CD4-positive, alpha-beta T cell treated with Interleukin-10 for 1 hour (primary cell): ENCODE measurements at regions not wholly inside any gene's neighbourhood (a gene's known extent, or its start where the extent isn't known, plus 50 kb on each side); places are given as distances from the start of the nearest gene placed in this dataset.
"Not testable (repeated sequence)": the region's sequence is repeated elsewhere in the genome, so short reads cannot be mapped to it uniquely, and the experiment has no call there.

Experiments used
- DNase-seq: peaks from one replicate; pipeline ENCODE4 v3.0.0-alpha.2; 2020

GRCh38 chr9:28960602-28961001 is 1387.3 kb upstream of the C9orf72 start:
- DNase-seq: no peak

DNA sequence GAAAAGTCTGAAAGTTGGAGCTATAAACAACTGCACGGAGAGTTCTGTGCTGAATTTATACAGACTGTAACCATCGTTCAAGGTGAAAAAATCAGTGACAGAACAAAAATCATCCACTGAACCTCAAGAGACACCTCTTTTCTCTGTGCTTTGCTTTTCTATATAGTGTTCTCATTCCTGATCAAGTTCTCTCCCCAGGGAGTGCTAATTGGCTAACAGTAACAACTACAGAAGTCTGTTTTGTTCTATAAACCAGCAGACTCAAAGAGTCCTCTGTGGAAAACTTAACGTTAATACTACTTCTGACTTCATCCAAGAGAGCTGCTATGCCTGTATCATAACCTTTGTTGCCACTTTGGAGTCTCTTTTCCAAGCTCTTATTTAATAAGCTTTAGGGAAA is 1388.3 kb upstream of the C9orf72 start:
- DNase-seq: no peak

DNA sequence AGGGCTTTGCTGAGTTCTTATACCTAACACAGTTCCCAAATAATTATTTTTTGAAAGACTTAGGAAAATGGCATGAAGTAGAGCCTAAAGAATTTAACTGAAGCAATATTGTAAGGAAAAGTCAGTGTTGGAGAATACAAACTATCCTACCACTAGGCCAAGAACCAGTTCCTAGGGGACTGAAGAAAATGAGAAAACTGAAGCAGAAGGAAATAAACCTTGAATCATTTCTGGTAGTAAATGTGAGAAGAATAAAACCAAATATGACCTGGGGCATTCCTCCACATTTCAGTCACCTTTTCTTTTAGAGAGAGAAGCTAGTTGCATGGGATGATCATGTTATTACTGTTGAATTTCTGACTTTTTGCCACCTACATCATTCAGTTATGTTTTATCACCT is 1393.9 kb upstream of the C9orf72 start:
- DNase-seq: no peak

DNA sequence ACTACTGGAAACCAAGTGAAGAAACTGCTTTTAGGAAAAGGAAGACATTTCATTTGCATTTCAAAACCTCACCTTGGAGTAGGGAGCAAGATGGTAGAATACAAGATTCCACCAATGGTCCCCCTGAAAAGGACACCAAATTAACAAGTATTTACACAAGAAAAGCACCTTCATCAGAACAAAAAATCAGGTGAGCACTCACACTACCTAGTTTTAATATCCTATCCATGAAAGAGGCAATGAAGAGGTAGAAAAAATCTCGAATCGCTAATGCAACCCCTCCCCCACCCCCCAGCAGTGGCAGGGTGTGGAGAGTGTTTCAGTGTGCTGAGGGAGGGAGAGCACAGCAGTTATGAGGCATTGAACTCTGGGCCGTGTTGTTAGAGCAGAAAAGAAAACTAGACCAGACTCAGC is 1397.0 kb upstream of the C9orf72 start:
- no peak for DNase-seq

GRCh38 chr9:28971881-28972280 is 1398.6 kb upstream of the C9orf72 start:
- DNase-seq: no peak

DNA sequence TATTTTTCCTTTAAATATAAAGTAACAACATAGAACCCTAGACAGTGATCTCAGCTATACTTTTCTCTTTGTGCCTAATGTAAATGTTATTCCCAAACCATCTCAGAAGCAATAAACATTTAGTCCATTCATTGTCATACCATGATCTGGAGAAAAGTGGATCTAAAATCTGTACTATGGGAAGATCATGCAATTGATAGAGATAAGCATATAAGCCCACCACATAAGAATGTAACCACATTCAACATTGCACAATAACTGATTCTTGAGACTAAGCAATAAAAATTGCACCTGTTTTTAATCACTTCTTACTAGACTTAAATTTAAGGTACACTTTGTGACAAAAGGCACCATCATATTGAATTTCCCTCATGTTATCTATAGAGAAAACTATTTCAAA is 1403.0 kb upstream of the C9orf72 start:
- DNase-seq: no peak

DNA sequence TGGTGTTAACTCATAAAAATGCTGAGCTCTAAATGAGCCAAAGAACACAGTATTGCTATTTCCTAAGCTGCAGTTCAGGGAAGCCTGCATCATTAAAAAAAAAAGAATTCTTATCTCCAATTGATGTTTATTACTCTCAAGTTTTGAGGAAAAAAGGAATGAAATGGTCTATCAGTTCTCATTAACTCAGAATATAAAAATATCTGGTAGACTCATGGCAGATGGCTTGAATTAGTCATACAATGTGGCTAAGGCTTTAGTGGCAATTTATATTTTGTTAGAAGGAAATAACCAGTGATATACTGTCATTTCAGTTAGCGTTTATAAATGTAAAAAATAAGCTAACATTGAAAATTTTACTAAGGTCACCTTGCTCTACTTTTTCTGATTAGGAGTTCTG is 1403.4 kb upstream of the C9orf72 start:
- no peak for DNase-seq

DNA sequence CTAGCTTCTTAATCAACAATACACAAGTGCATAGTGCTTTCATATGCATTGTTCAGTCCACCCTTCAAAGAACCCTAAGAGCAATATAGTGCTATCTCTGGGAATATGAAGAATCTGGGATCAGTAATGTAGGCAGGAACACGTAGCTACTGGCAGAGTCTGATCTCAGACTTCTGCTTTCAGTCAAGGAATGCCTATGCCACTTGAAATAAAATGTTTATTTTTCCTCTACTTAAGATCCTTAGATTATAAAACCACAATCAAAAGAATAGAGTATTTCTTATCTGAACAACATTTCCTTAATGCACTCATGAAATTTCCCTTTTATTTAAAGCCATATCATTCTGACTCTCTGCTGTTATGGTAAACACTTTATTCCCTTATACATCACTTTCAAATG is 1407.8 kb upstream of the C9orf72 start:
- DNase-seq: no peak

- DNase-seq: no peak
Observed at GRCh38 chr9:28981711-28982110, 1408.4 kb upstream of the C9orf72 start.

- no peak for DNase-seq
Observed at GRCh38 chr9:28984016-28984415, 1410.7 kb upstream of the C9orf72 start.

GRCh38 chr9:28990009-28990408 is 1416.7 kb upstream of the C9orf72 start:
- DNase-seq: not testable (repeated sequence)

DNA sequence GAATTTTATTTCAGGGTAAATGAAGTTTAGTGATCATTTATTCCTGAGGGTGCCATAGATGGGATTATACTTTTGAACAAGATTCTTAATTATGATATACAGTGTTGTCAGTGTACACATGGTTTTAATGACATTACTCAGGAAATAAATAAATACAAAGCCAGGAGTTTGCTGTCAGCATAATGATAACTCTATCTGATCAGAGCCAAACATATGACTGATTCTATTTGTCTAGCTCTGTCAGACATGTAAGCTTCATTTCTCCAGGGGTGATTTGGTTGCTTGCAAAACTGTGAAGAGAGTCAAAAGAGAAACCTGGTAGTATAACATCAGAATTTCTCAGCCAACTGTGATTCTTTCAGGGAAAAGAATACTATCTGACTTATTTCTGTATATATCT is 1425.8 kb upstream of the C9orf72 start:
- DNase-seq: no peak

GRCh38 chr9:28999806-29000205 is 1426.5 kb upstream of the C9orf72 start:
- no peak for DNase-seq

GRCh38 chr9:29001006-29001405 is 1427.7 kb upstream of the C9orf72 start:
- no peak for DNase-seq

GRCh38 chr9:29004988-29005387 is 1431.7 kb upstream of the C9orf72 start:
- DNase-seq: no peak

DNA sequence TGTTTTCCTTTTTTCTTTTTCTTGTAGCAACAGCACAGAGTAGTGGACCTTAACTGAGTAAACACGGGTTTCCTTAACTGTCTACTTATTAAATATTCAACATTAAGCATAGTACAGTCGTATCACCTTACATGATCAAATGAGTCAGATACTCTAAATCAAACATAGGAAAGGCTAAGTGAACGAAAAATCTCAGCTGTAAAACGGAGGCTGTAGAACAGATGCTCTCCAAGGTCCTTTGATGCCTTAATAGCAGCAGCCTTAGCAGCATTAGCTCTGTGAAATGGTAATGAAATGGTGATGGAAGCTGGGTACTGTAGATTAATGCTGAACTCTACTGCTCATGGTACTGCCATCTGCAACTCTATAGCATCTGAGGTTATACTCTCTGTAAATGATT is 1433.3 kb upstream of the C9orf72 start:
- DNase-seq: no peak

DNA sequence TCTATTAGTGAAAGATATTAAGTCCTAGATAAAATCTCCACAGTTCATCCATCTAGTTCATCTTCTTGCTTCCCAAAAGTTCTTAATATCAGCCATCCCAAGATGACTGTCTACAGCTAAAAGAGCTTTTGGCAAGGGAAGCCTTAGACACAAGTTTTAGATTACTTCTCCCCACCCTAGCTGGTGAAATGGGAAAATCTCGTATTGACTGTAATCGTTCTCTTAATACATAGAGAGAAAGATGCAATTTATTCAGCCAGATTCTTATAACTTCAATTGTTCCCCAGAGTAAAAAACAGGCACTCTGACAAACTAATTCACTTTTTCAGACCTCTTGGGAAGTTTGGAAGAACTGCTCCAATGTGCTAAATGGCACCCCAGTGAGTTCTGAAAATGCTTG is 1439.6 kb upstream of the C9orf72 start:
- DNase-seq: no peak

GRCh38 chr9:29021632-29022031 is 1448.4 kb upstream of the C9orf72 start:
- DNase-seq: no peak

GRCh38 chr9:29038332-29038731 is 1465.1 kb upstream of the C9orf72 start:
- no peak for DNase-seq

DNA sequence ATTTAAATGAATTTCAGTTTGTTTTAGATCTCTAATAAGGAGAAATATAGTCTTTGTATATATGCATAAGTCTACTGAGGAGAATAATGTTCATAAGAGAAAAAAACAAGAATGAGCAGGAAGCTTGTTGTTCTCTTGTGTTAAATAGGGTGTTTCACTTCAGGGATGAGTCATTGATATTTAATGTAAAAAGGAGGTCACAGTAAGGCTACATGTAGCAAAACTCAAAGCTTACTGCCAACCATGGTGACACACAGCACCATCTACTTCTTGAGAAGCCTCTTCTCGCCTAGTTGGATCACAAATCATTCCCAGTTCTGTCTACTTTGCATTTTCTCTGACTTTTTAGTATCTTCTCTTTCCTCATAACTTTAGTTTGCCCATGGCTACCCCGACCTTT is 1466.0 kb upstream of the C9orf72 start:
- no peak for DNase-seq

- DNase-seq: no peak
Observed at GRCh38 chr9:29043072-29043471, 1469.8 kb upstream of the C9orf72 start.

- DNase-seq: no peak
Observed at GRCh38 chr9:29044959-29045358, 1471.7 kb upstream of the C9orf72 start.

GRCh38 chr9:29060041-29060440 is 1486.8 kb upstream of the C9orf72 start:
- DNase-seq: no peak

- DNase-seq: no peak
Observed at GRCh38 chr9:29062446-29062845, 1489.2 kb upstream of the C9orf72 start.

GRCh38 chr9:29063031-29063430 is 1489.8 kb upstream of the C9orf72 start:
- no peak for DNase-seq

DNA sequence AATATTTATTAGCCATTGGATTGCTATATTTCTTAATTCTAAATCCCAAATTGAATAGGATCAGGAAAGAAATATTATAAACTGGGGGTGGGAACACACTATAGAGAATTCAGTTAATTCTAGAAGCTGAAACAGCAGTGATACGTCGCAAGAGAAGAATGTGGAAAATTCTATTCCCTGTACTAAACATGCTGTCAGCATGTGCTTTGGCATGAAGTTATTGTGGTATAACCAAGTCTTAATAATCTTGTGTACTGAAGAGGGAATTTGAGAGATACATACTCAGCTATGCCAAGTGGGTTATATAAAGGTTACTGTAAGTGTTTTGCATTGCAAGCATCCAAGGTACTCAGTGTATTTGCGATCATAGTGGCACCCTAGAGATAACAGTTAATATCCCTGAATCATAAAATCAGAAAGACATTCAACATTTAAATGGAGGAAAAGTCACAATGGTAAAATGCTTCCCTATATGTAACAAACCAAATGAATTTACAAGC is 1492.9 kb upstream of the C9orf72 start:
- no peak for DNase-seq
